Astrocyte (in vitro differentiated cells and primary cell): ENCODE measurements at regions not wholly inside any gene's neighbourhood (a gene's known extent, or its start where the extent isn't known, plus 50 kb on each side); places are given as distances from the start of the nearest gene placed in this dataset.

Experiments used
- DNase-seq: peaks from one replicate; pipeline ENCODE4 v3.0.0-alpha.2; 2010; ENCODE audit warnings: low read depth
- FAIRE-seq: peaks from 2 replicates; lab custom pipeline; 2011; peaks lifted over from hg19 to GRCh38; lab: Jason Lieb, UNC
- H2AFZ ChIP-seq: 2 replicates; pipeline ENCODE4 v1.6.0; 2012; ENCODE audit warnings: low read depth, low read length, inconsistent platforms
- H3K27ac ChIP-seq: 2 replicates; pipeline ENCODE4 v1.5.1; 2011; ENCODE audit warnings: low read depth, low read length, inconsistent platforms
- H3K27me3 ChIP-seq: 2 replicates; pipeline ENCODE4 v1.6.0; 2011; ENCODE audit warnings: low read length, inconsistent platforms; ENCODE audit not compliant: insufficient read depth
- H3K36me3 ChIP-seq: 2 replicates; pipeline ENCODE4 v1.5.1; 2011; ENCODE audit warnings: low read length, inconsistent platforms; ENCODE audit not compliant: insufficient read depth
- H3K4me1 ChIP-seq: 2 replicates; pipeline ENCODE4 v1.5.1; 2011; ENCODE audit warnings: low read length, inconsistent platforms; ENCODE audit not compliant: insufficient read depth
- H3K4me2 ChIP-seq: 2 replicates; pipeline ENCODE4 v1.6.0; 2012; ENCODE audit warnings: low read length, inconsistent platforms
- H3K4me3 ChIP-seq: 2 replicates; pipeline ENCODE4 v1.5.1; 2011; ENCODE audit warnings: low read depth, mild to moderate bottlenecking, low read length, inconsistent platforms; ENCODE audit not compliant: insufficient read depth
- H3K79me2 ChIP-seq: 2 replicates; pipeline ENCODE4 v1.6.0; 2012; ENCODE audit warnings: mild to moderate bottlenecking, low read length, inconsistent platforms; ENCODE audit not compliant: insufficient read depth
- H3K9ac ChIP-seq: 2 replicates; pipeline ENCODE4 v1.6.0; 2012; ENCODE audit warnings: mild to moderate bottlenecking, low read length, inconsistent platforms
- H3K9me3 ChIP-seq: 2 replicates; pipeline ENCODE4 v1.5.1; 2012; ENCODE audit warnings: low read depth, mild to moderate bottlenecking, low read length, inconsistent platforms; ENCODE audit not compliant: insufficient read depth
- H4K20me1 ChIP-seq: 2 replicates; pipeline ENCODE4 v1.6.0; 2012; ENCODE audit warnings: low read length, inconsistent platforms; ENCODE audit not compliant: insufficient read depth
- H3K27ac Mint-ChIP-seq: one replicate; pipeline ENCODE4 v1.8.0; 2021; ENCODE audit warnings: mild to moderate bottlenecking, mixed read lengths; ENCODE audit not compliant: unreplicated experiment
- H3K27me3 Mint-ChIP-seq: one replicate; pipeline ENCODE4 v1.8.0; 2021; ENCODE audit warnings: low read depth, mixed read lengths; ENCODE audit not compliant: unreplicated experiment
- H3K36me3 Mint-ChIP-seq: one replicate; pipeline ENCODE4 v1.8.0; 2021; ENCODE audit warnings: low read depth, mixed read lengths; ENCODE audit not compliant: unreplicated experiment
- H3K4me1 Mint-ChIP-seq: one replicate; pipeline ENCODE4 v1.8.0; 2021; ENCODE audit warnings: low read depth, mixed read lengths; ENCODE audit not compliant: unreplicated experiment
- H3K4me3 Mint-ChIP-seq: one replicate; pipeline ENCODE4 v1.8.0; 2021; ENCODE audit warnings: mild to moderate bottlenecking, moderate library complexity, mixed read lengths; ENCODE audit not compliant: unreplicated experiment
- H3K9me3 Mint-ChIP-seq: one replicate; pipeline ENCODE4 v1.8.0; 2021; ENCODE audit warnings: mild to moderate bottlenecking, mixed read lengths; ENCODE audit not compliant: unreplicated experiment
- EZH2 ChIP-seq: IDR thresholded peaks from 2 replicates; pipeline ENCODE4 v1.6.1; 2012; ENCODE audit warnings: mild to moderate bottlenecking, low read length, inconsistent platforms; ENCODE audit not compliant: insufficient read depth
- TF ChIP-seq, protein P1 (sequence below): IDR thresholded peaks from 2 replicates; pipeline ENCODE4 v1.5.1; 2011; ENCODE audit warnings: low read depth, mild to moderate bottlenecking, inconsistent platforms, low read length, moderate library complexity; ENCODE audit not compliant: insufficient read depth

DNA sequence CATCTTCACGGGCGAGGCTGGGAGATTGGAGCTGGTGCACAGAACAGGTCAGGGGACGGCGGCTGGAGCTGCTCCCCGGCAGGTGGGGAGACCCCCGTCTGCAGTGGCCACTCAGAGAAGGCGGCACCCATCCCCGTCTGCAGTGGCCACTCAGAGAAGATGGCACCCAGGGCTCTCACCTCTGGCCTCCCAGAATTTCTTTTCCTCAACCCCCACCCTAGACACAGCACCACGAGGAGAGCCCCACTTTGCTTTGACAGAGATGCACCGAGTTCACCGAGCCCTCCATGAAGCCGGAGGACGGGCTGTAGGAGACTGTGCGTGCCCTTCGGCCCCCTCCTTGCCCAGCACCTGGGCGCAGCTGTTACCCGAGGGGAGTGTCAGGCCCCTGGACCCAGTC is 201.6 kb upstream of the SALL3 start:
- Histone ChIP-seq H3K4me2 (no peak overlapping the region), H3K79me2 (no peaks in the 10 kb centered on the region), H3K4me3 (no peak overlapping the region), H2AFZ (no peak overlapping the region), H3K27ac (no peak overlapping the region), H3K9me3 (peaks cover 2% of the 10 kb centered on the region), H4K20me1 (no peaks in the 10 kb centered on the region), H3K4me1 (no peaks in the 10 kb centered on the region), H3K36me3 (no peaks in the 10 kb centered on the region), H3K9ac (no peak overlapping the region), H3K27me3 (no peaks in the 10 kb centered on the region)
- Mint-ChIP-seq H3K9me3 (peaks cover 17% of the 10 kb centered on the region), H3K36me3 (no peaks in the 10 kb centered on the region), H3K4me1 (no peaks in the 10 kb centered on the region), H3K27me3 (no peaks in the 10 kb centered on the region), H3K27ac (no peak overlapping the region), H3K4me3 (no peak overlapping the region)
- DNase-seq (no peak), FAIRE-seq (no peak)
- TF ChIP-seq, protein P1, sequence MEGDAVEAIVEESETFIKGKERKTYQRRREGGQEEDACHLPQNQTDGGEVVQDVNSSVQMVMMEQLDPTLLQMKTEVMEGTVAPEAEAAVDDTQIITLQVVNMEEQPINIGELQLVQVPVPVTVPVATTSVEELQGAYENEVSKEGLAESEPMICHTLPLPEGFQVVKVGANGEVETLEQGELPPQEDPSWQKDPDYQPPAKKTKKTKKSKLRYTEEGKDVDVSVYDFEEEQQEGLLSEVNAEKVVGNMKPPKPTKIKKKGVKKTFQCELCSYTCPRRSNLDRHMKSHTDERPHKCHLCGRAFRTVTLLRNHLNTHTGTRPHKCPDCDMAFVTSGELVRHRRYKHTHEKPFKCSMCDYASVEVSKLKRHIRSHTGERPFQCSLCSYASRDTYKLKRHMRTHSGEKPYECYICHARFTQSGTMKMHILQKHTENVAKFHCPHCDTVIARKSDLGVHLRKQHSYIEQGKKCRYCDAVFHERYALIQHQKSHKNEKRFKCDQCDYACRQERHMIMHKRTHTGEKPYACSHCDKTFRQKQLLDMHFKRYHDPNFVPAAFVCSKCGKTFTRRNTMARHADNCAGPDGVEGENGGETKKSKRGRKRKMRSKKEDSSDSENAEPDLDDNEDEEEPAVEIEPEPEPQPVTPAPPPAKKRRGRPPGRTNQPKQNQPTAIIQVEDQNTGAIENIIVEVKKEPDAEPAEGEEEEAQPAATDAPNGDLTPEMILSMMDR = no peak
- no peak for TF ChIP-seq EZH2

DNA sequence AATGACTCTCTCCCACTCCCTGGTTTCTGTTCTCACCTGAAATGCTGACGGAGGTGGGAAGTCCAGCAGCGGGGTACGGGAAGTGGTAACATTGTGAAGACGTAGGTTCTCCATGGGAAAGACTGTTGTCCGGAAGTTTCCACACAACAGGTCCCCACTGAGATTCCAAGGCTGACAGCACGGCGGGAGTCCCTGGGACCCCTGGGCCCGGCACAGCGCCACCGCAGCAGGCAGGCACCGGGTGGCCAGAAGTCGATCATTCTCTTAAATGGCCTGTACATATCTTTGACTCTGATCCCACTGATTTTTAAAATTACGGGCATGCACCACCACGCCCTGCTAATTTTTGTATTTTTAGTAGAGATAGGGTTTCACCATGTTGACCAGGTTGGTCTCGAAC is 201.0 kb upstream of the SALL3 start:
- H4K20me1 ChIP-seq = no peaks in the 10 kb centered on the region
- no peak overlapping the region for H3K27ac ChIP-seq
- Mint-ChIP-seq H3K9me3 (peaks cover 19% of the 10 kb centered on the region), H3K27me3 (no peaks in the 10 kb centered on the region), H3K4me1 (no peaks in the 10 kb centered on the region), H3K27ac (no peak overlapping the region), H3K36me3 (no peaks in the 10 kb centered on the region), H3K4me3 (no peak overlapping the region)
- FAIRE-seq = no peak
- no peaks in the 10 kb centered on the region for H3K36me3 ChIP-seq
- H3K4me2 ChIP-seq = no peak overlapping the region
- H3K27me3 ChIP-seq = no peaks in the 10 kb centered on the region
- no peak overlapping the region for H3K4me3 ChIP-seq
- no peaks in the 10 kb centered on the region for H3K4me1 ChIP-seq
- H3K79me2 ChIP-seq = no peaks in the 10 kb centered on the region
- H3K9me3 ChIP-seq = peaks cover 2% of the 10 kb centered on the region
- DNase-seq = no peak
- no peak overlapping the region for H3K9ac ChIP-seq
- no peak overlapping the region for H2AFZ ChIP-seq
- TF ChIP-seq EZH2 = no peak
- TF ChIP-seq, protein P1 = no peak

DNA sequence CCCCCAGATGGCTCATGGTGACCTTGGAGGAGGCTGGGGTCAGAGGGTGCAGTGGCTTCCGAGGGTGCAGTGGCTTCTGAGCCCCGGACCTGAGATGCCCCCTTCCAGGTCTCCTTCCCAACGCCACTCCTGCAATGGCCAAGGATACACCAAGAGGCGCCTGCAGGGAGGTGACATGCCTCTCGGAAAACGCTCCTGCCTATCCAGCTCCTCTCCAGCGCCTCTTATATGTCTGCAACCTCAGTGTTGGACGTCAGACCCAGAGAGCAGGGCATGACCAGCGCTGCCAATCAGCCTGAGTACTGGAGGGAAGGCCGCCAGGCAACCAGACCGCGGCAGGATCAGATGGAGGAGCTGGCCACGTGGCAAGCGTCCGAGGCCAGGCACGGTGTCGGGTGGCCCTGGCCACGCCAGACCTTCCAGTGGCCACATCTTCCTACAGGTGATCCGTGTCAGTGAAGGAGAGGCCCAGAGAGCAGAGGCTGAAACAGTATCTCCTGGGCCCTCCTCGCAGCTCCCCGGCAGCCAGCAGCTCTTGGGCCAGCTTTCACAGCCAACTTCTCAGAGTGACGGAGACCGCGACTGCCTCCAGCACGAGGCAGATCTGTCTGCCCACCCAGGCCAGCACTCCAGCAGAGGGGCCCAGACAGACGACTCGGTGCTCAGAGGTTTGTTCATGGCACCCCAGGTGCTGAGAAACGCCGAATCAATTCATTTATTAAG is 199.5 kb upstream of the SALL3 start:
- DNase-seq = no peak

More for the DNA sequence above, 199.5 kb upstream of the SALL3 start:
- Histone ChIP-seq H3K4me3 (no peak overlapping the region), H3K27ac (no peak overlapping the region), H4K20me1 (no peaks in the 10 kb centered on the region), H3K9me3 (peaks cover 6% of the 10 kb centered on the region), H3K4me1 (no peaks in the 10 kb centered on the region), H3K79me2 (no peaks in the 10 kb centered on the region), H3K4me2 (no peak overlapping the region), H3K27me3 (no peaks in the 10 kb centered on the region), H3K9ac (no peak overlapping the region), H2AFZ (no peak overlapping the region), H3K36me3 (no peaks in the 10 kb centered on the region)
- no peaks in the 10 kb centered on the region for H3K4me1 Mint-ChIP-seq
- H3K9me3 Mint-ChIP-seq = peaks cover 19% of the 10 kb centered on the region
- no peak overlapping the region for H3K27ac Mint-ChIP-seq
- TF ChIP-seq, protein P1 = no peak
- TF ChIP-seq EZH2 = no peak
- no peaks in the 10 kb centered on the region for H3K36me3 Mint-ChIP-seq
- no peaks in the 10 kb centered on the region for H3K27me3 Mint-ChIP-seq
- FAIRE-seq = no peak
- no peak overlapping the region for H3K4me3 Mint-ChIP-seq
